BE2C (cell line): ENCODE measurements at regions not wholly inside any gene's neighbourhood (a gene's known extent, or its start where the extent isn't known, plus 50 kb on each side); places are given as distances from the start of the nearest gene placed in this dataset.

Source experiments
- DNase-seq: peaks from one replicate; pipeline ENCODE4 v3.0.0-alpha.2; 2020
- H3K27me3 ChIP-seq: fragments of 250-450 bp; sonication (Bioruptor Pico); 2 replicates; pipeline ENCODE4 v1.5.1; 2020; ENCODE audit warnings: mild to moderate bottlenecking
- H3K36me3 ChIP-seq: fragments of 250-450 bp; sonication (Bioruptor Pico); 2 replicates; pipeline ENCODE4 v1.5.1; 2020; ENCODE audit warnings: mild to moderate bottlenecking
- H3K4me1 ChIP-seq: fragments of 250-450 bp; sonication (Bioruptor Pico); 2 replicates; pipeline ENCODE4 v1.5.1; 2020
- H3K4me3 ChIP-seq: 2 replicates; pipeline ENCODE4 v1.5.1; 2011; ENCODE audit warnings: low read depth, low read length
- H3K9me3 ChIP-seq: fragments of 250-450 bp; sonication (Bioruptor Pico); 2 replicates; pipeline ENCODE4 v1.5.1; 2020
- TF ChIP-seq, protein P1 (sequence below): IDR thresholded peaks from 2 replicates; pipeline ENCODE4 v1.5.1; 2012; ENCODE audit warnings: mild to moderate bottlenecking, low read depth, low read length

DNA sequence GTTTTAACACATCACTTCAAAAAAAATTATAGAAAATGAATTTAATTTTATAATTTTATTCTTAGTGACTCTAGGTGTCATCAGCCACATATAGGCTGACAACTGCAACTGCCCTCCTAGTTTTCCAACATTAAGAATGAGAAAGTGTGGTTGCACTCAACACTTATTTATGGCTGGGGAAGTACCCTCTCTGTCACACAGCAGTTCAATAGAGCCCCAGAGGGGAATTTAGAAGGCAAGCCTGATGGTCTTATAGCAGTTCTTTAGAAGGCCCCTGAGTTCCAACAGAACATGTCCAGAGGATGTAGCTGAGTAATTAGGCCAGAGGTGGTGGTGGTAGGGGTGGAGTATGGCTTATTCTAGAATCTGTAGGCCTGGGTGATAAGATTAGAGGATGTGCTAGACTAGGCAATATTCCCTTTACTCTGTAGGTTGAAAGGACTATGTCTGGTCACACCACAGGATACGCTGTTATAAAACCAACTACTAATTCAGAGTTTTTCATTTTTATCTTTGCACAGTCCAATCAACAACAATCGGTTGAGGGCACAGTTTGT lies 226.5 kb upstream of the CITED2 start:
- no peaks in the 10 kb centered on the region for H3K27me3 ChIP-seq
- no peaks in the 10 kb centered on the region for H3K4me1 ChIP-seq
- TF ChIP-seq, protein P1, sequence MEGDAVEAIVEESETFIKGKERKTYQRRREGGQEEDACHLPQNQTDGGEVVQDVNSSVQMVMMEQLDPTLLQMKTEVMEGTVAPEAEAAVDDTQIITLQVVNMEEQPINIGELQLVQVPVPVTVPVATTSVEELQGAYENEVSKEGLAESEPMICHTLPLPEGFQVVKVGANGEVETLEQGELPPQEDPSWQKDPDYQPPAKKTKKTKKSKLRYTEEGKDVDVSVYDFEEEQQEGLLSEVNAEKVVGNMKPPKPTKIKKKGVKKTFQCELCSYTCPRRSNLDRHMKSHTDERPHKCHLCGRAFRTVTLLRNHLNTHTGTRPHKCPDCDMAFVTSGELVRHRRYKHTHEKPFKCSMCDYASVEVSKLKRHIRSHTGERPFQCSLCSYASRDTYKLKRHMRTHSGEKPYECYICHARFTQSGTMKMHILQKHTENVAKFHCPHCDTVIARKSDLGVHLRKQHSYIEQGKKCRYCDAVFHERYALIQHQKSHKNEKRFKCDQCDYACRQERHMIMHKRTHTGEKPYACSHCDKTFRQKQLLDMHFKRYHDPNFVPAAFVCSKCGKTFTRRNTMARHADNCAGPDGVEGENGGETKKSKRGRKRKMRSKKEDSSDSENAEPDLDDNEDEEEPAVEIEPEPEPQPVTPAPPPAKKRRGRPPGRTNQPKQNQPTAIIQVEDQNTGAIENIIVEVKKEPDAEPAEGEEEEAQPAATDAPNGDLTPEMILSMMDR, result no peak
- no peak for DNase-seq
- no peak overlapping the region for H3K4me3 ChIP-seq
- no peaks in the 10 kb centered on the region for H3K9me3 ChIP-seq
- no peaks in the 10 kb centered on the region for H3K36me3 ChIP-seq

DNA sequence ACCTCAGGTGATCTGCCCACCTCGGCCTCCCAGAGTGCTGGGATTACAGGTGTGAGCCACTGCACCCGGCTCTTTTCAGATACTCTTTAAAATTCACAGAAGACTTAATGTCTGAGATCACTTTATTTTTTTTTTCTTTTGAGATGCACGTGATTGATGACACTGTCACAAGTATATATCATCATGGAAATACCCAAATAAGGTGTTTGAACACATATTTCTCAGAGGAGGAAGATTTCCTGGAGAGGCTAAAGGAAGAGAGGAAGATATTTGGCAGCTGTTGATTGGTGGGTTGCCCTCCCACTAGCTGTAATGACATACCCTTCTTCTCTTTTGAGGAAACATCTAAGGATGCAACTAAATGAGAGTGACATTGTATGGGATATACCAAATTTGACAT lies 225.9 kb upstream of the CITED2 start:
- DNase-seq, result no peak
- H3K4me1 ChIP-seq, result no peaks in the 10 kb centered on the region
- H3K36me3 ChIP-seq, result no peaks in the 10 kb centered on the region
- no peak overlapping the region for H3K4me3 ChIP-seq
- H3K27me3 ChIP-seq, result no peaks in the 10 kb centered on the region
- H3K9me3 ChIP-seq, result no peaks in the 10 kb centered on the region
- TF ChIP-seq, protein P1, result no peak

DNA sequence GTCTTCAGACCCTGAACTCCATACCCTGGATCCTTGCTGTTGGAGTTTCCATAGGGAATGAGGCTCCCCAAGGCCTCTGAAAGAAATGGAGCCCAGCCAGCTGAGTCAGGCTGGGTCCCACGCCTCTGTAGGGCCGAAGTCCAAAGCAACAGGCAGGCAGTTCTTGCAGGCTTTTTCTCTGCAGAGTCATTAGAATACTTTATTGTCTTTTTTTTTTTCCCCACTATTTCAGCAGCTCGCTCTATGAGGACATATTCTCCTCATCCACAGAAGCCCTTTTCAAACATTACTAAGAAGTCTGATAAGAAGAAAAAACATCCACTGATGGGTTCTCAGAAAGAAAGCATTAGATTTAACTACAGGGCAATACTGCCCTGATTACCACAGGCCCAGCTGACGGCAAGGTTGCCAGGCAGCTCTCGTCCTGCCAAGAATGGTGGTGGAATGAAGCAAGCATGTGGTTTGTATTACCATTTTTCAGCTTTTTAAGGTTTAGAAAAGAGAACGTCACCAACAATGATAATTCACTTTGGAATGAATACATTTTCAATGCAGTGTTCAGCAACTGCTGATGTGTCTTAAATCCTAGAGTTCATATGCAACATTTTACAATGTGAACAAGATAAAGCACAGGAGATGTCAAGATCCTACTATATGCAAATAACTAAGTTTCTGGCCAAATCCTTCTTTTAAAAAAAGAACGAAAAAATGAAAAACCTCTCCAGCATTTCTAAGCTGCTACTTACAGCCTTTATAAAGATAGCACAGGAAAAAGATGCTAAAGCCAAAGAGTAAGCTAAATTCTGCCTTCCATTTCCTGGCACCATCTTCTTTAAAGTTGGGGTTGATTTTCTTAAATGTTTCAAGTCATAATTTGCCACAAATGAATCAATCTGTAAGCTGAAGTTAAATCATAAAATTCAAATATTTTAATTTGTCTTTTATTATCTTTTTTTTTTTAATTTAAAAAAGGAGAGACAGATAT lies 223.6 kb upstream of the CITED2 start:
- Histone ChIP-seq H3K27me3 (no peaks in the 10 kb centered on the region), H3K36me3 (no peaks in the 10 kb centered on the region), H3K4me3 (no peak overlapping the region), H3K9me3 (no peaks in the 10 kb centered on the region), H3K4me1 (no peaks in the 10 kb centered on the region)
- no peak for DNase-seq
- TF ChIP-seq, protein P1, result no peak

DNA sequence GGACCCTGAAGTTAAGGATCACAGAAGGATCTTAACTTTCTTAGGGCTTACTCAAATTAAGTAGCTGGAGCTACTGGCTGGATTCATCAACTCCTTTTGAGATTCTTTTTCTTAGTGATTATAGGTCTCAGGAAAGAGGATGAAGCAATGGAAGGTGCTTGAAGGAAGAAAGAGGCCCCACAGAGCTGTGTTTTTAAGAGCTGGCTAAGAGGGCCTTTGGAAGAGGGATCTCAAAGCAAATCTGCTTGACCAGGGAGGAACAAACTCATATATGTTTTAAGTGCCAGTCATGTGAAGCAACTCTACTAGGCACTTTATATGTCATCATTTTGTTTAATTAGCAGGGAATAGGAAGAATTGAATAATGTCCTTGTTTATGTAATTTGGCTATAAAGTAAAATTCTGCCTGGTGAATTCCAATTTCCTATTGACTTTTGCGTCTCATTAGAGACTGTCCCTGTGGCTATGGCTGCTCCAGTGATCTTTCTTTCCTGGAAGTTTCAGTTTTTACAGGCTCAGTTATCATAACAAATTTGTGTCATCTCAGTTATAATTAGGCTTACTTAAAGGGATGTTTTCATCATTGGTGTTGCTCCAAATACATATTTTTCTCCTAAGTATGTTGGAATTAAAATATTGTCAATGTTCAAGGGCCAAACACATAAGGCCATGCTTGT lies 222.8 kb upstream of the CITED2 start:
- H3K4me3 ChIP-seq, result no peak overlapping the region
- TF ChIP-seq, protein P1, result no peak
- H3K4me1 ChIP-seq, result no peaks in the 10 kb centered on the region

DNA sequence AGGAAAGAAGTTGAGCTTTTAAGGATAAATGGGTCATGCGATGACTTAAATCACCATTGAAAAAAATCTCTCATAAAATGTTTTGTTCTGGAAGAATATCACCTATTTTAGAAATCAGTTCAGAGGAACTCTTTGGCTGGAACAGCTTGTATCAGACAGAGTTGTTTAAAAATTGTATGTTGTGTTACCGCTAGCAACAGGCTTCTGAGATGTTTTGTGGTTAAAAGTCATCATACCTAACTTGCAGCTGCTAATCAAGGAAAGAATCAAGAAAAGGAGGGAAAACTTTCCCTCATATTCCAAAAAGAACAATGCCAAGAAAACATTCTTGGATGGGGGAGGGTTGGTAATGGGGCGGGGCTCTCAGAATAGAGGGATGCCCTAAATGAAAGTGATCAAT lies 220.7 kb upstream of the CITED2 start:
- no peak for DNase-seq
- H3K36me3 ChIP-seq, result no peaks in the 10 kb centered on the region
- TF ChIP-seq, protein P1, result no peak

More for the DNA sequence above, 222.8 kb upstream of the CITED2 start:
- H3K36me3 ChIP-seq, result no peaks in the 10 kb centered on the region
- H3K27me3 ChIP-seq, result no peaks in the 10 kb centered on the region
- no peaks in the 10 kb centered on the region for H3K9me3 ChIP-seq
- no peak for DNase-seq

More for the DNA sequence above, 220.7 kb upstream of the CITED2 start:
- H3K4me1 ChIP-seq, result no peaks in the 10 kb centered on the region
- no peaks in the 10 kb centered on the region for H3K9me3 ChIP-seq
- no peak overlapping the region for H3K4me3 ChIP-seq
- H3K27me3 ChIP-seq, result no peaks in the 10 kb centered on the region
